OCI-LY3 (cell line): ENCODE measurements at regions not wholly inside any gene's neighbourhood (a gene's known extent, or its start where the extent isn't known, plus 50 kb on each side); places are given as distances from the start of the nearest gene placed in this dataset.

Source experiments
- CTCF ChIP-seq: fragments of 200-600, 300-600 bp; sonication (generic); IDR thresholded peaks from 2 replicates; pipeline ENCODE4 v1.5.1; 2014; ENCODE audit warnings: antibody characterized with exemption, low read length, low read depth
- EZH2phosphoT487 ChIP-seq: fragments of 200-600 bp; shearing (Covaris generic); IDR thresholded peaks from 2 replicates; pipeline ENCODE4 v1.6.1; 2018; ENCODE audit warnings: antibody characterized with exemption, mixed run types, low read depth

GRCh38 chr4:186846426-186846825, 122.8 kb upstream of the FAT1 start:
- TF ChIP-seq CTCF (no peak), EZH2phosphoT487 (no peak)
